AG10803 (cell line): ENCODE measurements at regions not wholly inside any gene's neighbourhood (a gene's known extent, or its start where the extent isn't known, plus 50 kb on each side); places are given as distances from the start of the nearest gene placed in this dataset.

Experiments
- DNase-seq: peaks from one replicate; pipeline ENCODE4 v3.0.0; 2010; ENCODE audit warnings: low read depth
- H3K4me3 ChIP-seq: 2 replicates; pipeline ENCODE4 v1.5.1; 2011; ENCODE audit warnings: mild to moderate bottlenecking, low read length, control low read depth
- TF ChIP-seq, protein P1 (sequence below): conservative IDR thresholded peaks from 2 replicates; pipeline ENCODE4 v1.5.1; 2011; ENCODE audit warnings: mild to moderate bottlenecking, low read length, control low read depth, inconsistent platforms

DNA sequence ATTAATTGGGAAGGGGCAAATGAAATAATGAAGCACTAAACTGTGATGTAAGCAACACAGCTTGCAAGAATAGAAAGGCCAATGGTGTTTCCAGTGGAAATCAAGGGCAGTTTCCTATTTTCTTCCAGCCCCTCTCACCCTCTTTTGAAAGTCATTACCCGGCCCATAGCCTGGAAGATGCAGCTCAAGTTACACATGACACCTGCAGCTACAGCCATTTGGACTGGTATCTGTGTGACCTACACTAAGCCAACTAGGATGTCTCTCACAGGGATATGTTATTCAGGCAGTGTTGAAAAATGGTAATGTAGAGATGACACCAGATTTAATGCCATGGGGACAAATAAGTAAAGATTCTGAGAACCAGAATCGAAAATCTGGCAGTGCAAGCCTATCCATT lies 439.4 kb upstream of the ZNF462 start:
- H3K4me3 ChIP-seq, result no peak overlapping the region
- no peak for DNase-seq
- TF ChIP-seq, protein P1, sequence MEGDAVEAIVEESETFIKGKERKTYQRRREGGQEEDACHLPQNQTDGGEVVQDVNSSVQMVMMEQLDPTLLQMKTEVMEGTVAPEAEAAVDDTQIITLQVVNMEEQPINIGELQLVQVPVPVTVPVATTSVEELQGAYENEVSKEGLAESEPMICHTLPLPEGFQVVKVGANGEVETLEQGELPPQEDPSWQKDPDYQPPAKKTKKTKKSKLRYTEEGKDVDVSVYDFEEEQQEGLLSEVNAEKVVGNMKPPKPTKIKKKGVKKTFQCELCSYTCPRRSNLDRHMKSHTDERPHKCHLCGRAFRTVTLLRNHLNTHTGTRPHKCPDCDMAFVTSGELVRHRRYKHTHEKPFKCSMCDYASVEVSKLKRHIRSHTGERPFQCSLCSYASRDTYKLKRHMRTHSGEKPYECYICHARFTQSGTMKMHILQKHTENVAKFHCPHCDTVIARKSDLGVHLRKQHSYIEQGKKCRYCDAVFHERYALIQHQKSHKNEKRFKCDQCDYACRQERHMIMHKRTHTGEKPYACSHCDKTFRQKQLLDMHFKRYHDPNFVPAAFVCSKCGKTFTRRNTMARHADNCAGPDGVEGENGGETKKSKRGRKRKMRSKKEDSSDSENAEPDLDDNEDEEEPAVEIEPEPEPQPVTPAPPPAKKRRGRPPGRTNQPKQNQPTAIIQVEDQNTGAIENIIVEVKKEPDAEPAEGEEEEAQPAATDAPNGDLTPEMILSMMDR, result no peak

DNA sequence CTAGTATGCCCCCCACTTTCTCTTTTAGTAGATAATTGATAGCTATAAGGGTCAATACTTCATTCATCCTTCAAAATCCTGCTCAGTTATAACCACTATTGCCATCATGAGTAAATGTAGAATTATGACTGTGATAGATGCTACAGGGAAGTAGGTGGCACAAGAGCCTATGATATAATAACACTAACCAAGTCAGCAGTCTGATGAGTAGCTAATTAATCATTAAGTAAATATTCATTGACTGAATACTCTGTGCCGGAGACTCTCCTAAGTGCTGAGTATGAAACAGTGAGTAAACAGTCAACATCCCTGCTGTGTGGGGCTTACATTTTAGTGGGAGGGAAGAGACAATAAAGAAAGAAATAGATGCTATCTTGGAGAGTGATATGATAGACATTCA lies 430.3 kb upstream of the ZNF462 start:
- TF ChIP-seq, protein P1, result no peak
- H3K4me3 ChIP-seq, result no peak overlapping the region
- DNase-seq, result no peak

DNA sequence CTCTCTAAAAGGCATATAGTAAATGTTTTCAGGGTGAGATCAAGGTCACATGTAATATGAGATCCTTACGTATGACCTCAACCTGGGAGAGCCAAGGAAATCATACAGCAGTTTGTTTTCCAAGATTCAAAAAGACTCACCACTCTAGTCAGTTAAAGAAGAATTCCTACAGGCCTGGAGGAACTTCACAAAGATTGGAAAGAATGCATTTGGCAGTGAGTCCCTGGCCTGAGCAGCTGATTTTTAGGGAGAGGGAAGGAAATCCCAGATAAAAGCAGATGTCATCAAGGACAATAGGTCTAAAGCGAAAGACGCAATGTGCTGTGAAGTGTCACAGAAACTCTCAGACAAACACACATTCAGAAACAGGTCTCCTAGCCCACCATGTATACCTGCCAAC lies 424.0 kb upstream of the ZNF462 start:
- TF ChIP-seq, protein P1, result no peak
- no peak overlapping the region for H3K4me3 ChIP-seq
- DNase-seq, result peak; percentile 57

DNA sequence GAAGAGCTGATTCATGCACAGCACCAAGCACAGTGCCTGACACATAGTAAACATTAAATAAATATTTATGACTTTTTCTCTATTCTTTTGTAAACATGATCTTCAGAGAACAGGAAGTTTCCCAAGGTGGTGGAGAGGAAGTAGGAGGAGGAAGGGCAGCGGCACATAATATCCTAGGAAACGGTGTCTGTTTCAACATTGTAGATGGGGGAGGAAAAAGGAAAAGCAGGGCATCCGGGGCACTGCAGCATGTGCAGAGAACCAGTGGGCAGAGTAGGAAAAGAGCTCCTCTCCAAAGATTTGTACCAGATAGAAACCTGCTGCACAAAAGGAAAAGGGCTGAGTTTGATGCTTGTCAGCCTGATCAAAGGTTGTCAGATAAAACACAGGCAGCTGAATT lies 421.7 kb upstream of the ZNF462 start:
- TF ChIP-seq, protein P1, result no peak
- no peak for DNase-seq
- H3K4me3 ChIP-seq, result no peak overlapping the region

DNA sequence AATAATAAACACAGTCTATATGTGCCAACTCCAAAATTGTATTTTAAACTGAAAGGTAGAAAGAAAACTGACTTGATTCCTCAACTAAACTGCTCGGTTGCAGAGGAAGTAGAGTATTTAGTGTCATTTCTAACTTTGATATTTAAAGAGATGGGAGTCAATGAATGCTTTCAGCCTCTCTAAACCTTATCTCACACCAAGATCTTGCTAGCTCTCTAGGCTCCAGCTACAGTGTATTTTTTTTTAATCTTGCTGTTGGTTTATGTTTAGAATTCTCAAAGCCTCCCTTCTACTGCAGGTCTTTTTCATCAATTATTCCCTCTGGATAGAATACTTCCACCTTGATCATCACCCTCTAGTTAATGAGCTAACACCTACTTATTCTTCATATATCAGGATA lies 419.4 kb upstream of the ZNF462 start:
- TF ChIP-seq, protein P1, result no peak

DNA sequence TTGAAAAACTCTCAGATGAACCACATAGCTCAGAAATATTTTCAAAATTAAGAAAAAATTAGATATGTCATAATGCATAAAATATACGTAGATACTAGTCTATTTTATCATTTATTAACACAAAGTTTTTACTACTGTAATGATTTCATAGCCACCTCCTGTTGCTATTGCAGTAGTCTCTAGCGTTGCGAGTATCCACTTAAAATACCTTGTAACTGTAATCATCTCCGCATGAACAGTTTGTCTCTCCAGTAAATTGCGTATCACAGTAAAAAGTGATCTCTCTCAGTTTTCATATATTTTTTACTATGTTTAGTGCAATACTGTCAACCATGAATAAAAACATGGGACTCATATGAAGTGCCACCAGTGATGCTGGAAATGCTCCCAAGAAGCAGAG lies 417.9 kb upstream of the ZNF462 start:
- no peak for DNase-seq
- no peak overlapping the region for H3K4me3 ChIP-seq
- TF ChIP-seq, protein P1, result no peak

More for the DNA sequence above, 419.4 kb upstream of the ZNF462 start:
- DNase-seq, result no peak
- H3K4me3 ChIP-seq, result no peak overlapping the region

DNA sequence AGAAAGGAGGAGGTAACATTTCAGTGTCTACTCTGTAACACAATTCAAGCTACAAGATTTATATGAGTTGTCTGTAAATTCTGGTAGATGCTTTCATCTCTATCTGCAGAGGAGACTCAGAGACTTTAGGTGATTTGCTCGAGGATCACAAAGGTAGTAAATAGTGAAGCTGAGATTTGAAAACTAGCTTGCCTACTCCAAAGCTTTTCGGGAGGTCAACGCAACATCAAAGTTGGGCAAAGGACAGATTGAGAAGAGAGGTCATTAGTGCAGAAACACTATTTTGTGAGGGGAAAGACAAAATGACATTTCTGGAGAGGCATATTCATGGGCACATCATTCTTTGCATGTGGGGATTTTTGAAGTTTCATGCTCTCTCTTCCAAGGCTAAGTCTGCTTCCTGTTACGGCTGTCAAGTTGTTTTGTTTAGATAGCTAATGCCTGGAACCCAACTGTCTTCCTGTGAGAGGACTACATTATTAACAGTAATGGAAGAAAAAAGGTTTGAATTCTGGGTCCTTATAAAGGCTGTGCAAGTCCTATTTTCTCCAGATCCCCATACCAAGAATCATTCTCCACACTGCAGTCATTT lies 413.5 kb upstream of the ZNF462 start:
- TF ChIP-seq, protein P1, result no peak
- no peak for DNase-seq
- no peak overlapping the region for H3K4me3 ChIP-seq
